Esophagus muscularis mucosa (tissue), 3 donors: ENCODE measurements at regions not wholly inside any gene's neighbourhood (a gene's known extent, or its start where the extent isn't known, plus 50 kb on each side); places are given as distances from the start of the nearest gene placed in this dataset.

Experiments used
- CTCF ChIP-seq, 3 experiments: fragments of 200-600 bp in 2 of 3; fragments of 450-650 bp in 1 of 3; sonication (generic) in 2 of 3; IDR thresholded peaks; one replicate each; pipeline ENCODE4 v1.5.1; 2017 to 2019; ENCODE audit warnings: antibody characterized with exemption in 3 of 3, mild to moderate bottlenecking in 2 of 3, moderate library complexity in 1 of 3
- POLR2AphosphoS5 ChIP-seq, 2 donors: sonication (generic); formaldehyde crosslinking; IDR thresholded peaks; one replicate each; pipeline ENCODE4 v1.6.1; 2017; ENCODE audit warnings: antibody characterized with exemption in 2 of 2

GRCh38 chr7:28316489-28316888 lies 95.8 kb upstream of the CREB5 start:
- no peak for TF ChIP-seq POLR2AphosphoS5 (IDR thresholded peaks at IDR 0.05)
- no peak for TF ChIP-seq CTCF (IDR thresholded peaks at IDR 0.05)
